Activated CD4-positive, CD25-positive, alpha-beta regulatory T cell treated with anti-CD3 and anti-CD28 coated beads, Interleukin-2, amount 50 U/mL, for 72 hours (primary cell): ENCODE measurements at regions not wholly inside any gene's neighbourhood (a gene's known extent, or its start where the extent isn't known, plus 50 kb on each side); places are given as distances from the start of the nearest gene placed in this dataset.

Experiments
- DNase-seq: peaks from one replicate; pipeline ENCODE4 v3.0.0; 2021

- DNase-seq = no peak
These were observed 725.5 kb upstream of the FLRT2 start for GRCh38 chr14:84804468-84804867.

GRCh38 chr14:84804895-84805294 lies 725.0 kb upstream of the FLRT2 start:
- DNase-seq = no peak

- no peak for DNase-seq
These were observed 723.8 kb upstream of the FLRT2 start for GRCh38 chr14:84806181-84806580.

- DNase-seq = no peak
These were observed 723.3 kb upstream of the FLRT2 start for GRCh38 chr14:84806622-84807021.

GRCh38 chr14:84807673-84808072 lies 722.3 kb upstream of the FLRT2 start:
- no peak for DNase-seq

- DNase-seq = no peak
These were observed 720.8 kb upstream of the FLRT2 start for GRCh38 chr14:84809158-84809557.

GRCh38 chr14:84814391-84814790 lies 715.6 kb upstream of the FLRT2 start:
- DNase-seq = no peak

- no peak for DNase-seq
These were observed 710.4 kb upstream of the FLRT2 start for GRCh38 chr14:84819528-84819927.

- DNase-seq = no peak
These were observed 704.3 kb upstream of the FLRT2 start for GRCh38 chr14:84825481-84826251.

GRCh38 chr14:84826294-84826693 lies 703.6 kb upstream of the FLRT2 start:
- no peak for DNase-seq

- DNase-seq = no peak
These were observed 679.3 kb upstream of the FLRT2 start for GRCh38 chr14:84850595-84850994.

GRCh38 chr14:84856751-84857534 lies 673.0 kb upstream of the FLRT2 start:
- DNase-seq = no peak

- DNase-seq = no peak
These were observed 672.4 kb upstream of the FLRT2 start for GRCh38 chr14:84857571-84857970.

- DNase-seq = no peak
These were observed 670.8 kb upstream of the FLRT2 start for GRCh38 chr14:84859116-84859515.

GRCh38 chr14:84864548-84865271 lies 665.2 kb upstream of the FLRT2 start:
- no peak for DNase-seq

GRCh38 chr14:84871734-84872133 lies 658.2 kb upstream of the FLRT2 start:
- DNase-seq = no peak

GRCh38 chr14:84874436-84874835 lies 655.5 kb upstream of the FLRT2 start:
- no peak for DNase-seq

- no peak for DNase-seq
These were observed 652.9 kb upstream of the FLRT2 start for GRCh38 chr14:84877061-84877460.

GRCh38 chr14:84882830-84883229 lies 647.1 kb upstream of the FLRT2 start:
- no peak for DNase-seq

- no peak for DNase-seq
These were observed 644.9 kb upstream of the FLRT2 start for GRCh38 chr14:84885061-84885460.

- no peak for DNase-seq
These were observed 638.5 kb upstream of the FLRT2 start for GRCh38 chr14:84891404-84891803.

- no peak for DNase-seq
These were observed 635.7 kb upstream of the FLRT2 start for GRCh38 chr14:84894254-84894653.

- DNase-seq = no peak
These were observed 607.6 kb upstream of the FLRT2 start for GRCh38 chr14:84922370-84922769.

GRCh38 chr14:84926656-84927055 lies 603.3 kb upstream of the FLRT2 start:
- DNase-seq = no peak
